Liver (tissue), 3 donors: ENCODE measurements at regions not wholly inside any gene's neighbourhood (a gene's known extent, or its start where the extent isn't known, plus 50 kb on each side); places are given as distances from the start of the nearest gene placed in this dataset.

Experiments used
- FOXA1 ChIP-seq: IDR thresholded peaks from 2 replicates; pipeline ENCODE4 v1.6.1; 2016; ENCODE audit warnings: antibody characterized with exemption
- RAD21 ChIP-seq, 2 donors: IDR thresholded peaks; 2 replicates each; pipeline ENCODE4 v1.6.1; 2016; ENCODE audit warnings: antibody characterized with exemption in 2 of 2, mild to moderate bottlenecking in 2 of 2
- RXRA ChIP-seq, 2 donors: IDR thresholded peaks; 2 replicates each; pipeline ENCODE4 v1.6.1; 2017 to 2018; ENCODE audit warnings: antibody characterized with exemption in 2 of 2, mild to moderate bottlenecking in 1 of 2
- TAF1 ChIP-seq: conservative IDR thresholded peaks from 2 replicates; pipeline ENCODE4 v1.6.1; 2016; ENCODE audit warnings: antibody characterized with exemption, mild to moderate bottlenecking
- YY1 ChIP-seq: IDR thresholded peaks from 2 replicates; pipeline ENCODE4 v1.6.1; 2016; ENCODE audit warnings: antibody characterized with exemption, mild to moderate bottlenecking
- TF ChIP-seq, protein P1 (sequence below): fragments of 150-350 bp; IDR thresholded peaks from 2 replicates; pipeline ENCODE4 v1.5.1; 2017; ENCODE audit warnings: improper control_type of control experiment, low read depth, low read length; ENCODE audit not compliant: missing input control
- TF ChIP-seq, protein P2 (sequence below): IDR thresholded peaks from 2 replicates; pipeline ENCODE4 v1.6.1; 2016; ENCODE audit warnings: antibody characterized with exemption
- donor health status: healthy.
- donor health status: healthy.

GRCh38 chr20:60283281-60283680 is 325.1 kb downstream of the CDH26 start:
- TF ChIP-seq, protein P1, sequence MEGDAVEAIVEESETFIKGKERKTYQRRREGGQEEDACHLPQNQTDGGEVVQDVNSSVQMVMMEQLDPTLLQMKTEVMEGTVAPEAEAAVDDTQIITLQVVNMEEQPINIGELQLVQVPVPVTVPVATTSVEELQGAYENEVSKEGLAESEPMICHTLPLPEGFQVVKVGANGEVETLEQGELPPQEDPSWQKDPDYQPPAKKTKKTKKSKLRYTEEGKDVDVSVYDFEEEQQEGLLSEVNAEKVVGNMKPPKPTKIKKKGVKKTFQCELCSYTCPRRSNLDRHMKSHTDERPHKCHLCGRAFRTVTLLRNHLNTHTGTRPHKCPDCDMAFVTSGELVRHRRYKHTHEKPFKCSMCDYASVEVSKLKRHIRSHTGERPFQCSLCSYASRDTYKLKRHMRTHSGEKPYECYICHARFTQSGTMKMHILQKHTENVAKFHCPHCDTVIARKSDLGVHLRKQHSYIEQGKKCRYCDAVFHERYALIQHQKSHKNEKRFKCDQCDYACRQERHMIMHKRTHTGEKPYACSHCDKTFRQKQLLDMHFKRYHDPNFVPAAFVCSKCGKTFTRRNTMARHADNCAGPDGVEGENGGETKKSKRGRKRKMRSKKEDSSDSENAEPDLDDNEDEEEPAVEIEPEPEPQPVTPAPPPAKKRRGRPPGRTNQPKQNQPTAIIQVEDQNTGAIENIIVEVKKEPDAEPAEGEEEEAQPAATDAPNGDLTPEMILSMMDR: no peak
- TF ChIP-seq RXRA (IDR thresholded peaks at IDR 0.05): no peak
- TF ChIP-seq YY1: no peak
- no peak for TF ChIP-seq TAF1
- no peak for TF ChIP-seq RAD21 (IDR thresholded peaks at IDR 0.05)
- TF ChIP-seq FOXA1: no peak
- TF ChIP-seq, protein P2, sequence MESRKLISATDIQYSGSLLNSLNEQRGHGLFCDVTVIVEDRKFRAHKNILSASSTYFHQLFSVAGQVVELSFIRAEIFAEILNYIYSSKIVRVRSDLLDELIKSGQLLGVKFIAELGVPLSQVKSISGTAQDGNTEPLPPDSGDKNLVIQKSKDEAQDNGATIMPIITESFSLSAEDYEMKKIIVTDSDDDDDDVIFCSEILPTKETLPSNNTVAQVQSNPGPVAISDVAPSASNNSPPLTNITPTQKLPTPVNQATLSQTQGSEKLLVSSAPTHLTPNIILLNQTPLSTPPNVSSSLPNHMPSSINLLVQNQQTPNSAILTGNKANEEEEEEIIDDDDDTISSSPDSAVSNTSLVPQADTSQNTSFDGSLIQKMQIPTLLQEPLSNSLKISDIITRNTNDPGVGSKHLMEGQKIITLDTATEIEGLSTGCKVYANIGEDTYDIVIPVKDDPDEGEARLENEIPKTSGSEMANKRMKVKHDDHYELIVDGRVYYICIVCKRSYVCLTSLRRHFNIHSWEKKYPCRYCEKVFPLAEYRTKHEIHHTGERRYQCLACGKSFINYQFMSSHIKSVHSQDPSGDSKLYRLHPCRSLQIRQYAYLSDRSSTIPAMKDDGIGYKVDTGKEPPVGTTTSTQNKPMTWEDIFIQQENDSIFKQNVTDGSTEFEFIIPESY: no peak
